ENCODE measurements at regions not wholly inside any gene's neighbourhood (a gene's known extent, or its start where the extent isn't known, plus 50 kb on each side); places are given as distances from the start of the nearest gene placed in this dataset.

- H3K27me3 ChIP-seq (ENCODE audit: control insufficient read depth, insufficient read depth, low read length) = no peaks in the 10 kb centered on the region
- TF ChIP-seq CTCF (IDR thresholded peaks at IDR 0.05; ENCODE audit: insufficient read depth, low read length, poor library complexity, severe bottlenecking) = no peak
- no peak overlapping the region for H3K4me3 ChIP-seq (ENCODE audit: low read depth, low read length)
- DNase-seq (ENCODE audit: low read depth) = no peak
- no peaks in the 10 kb centered on the region for H3K36me3 ChIP-seq (ENCODE audit: control insufficient read depth, insufficient read depth, low read length)
Observed at GRCh38 chr5:125969011-125969813, 454.0 kb upstream of the GRAMD2B start.

DNA sequence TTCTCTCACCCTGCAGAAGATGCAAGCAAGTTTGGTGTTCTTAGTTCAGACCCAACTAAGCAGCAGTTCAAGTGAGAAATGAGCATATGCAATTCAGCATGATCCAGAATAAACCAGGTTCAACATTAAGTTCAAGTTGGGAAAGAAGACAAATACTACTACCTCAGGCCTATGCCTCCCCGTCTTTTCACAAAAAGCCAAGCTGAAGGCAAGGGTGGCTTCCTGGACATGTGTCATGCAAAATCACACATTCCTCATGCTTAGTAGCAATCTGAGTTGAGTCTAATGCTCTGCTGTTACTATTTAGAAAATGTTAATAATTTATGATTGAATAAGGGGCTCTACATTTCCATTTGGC is 453.4 kb upstream of the GRAMD2B start:
- Histone ChIP-seq H3K36me3 (ENCODE audit: control insufficient read depth, insufficient read depth, low read length) (no peaks in the 10 kb centered on the region), H3K27me3 (ENCODE audit: control insufficient read depth, insufficient read depth, low read length) (no peaks in the 10 kb centered on the region), H3K4me3 (ENCODE audit: low read depth, low read length) (no peak overlapping the region)
- no peak for DNase-seq (ENCODE audit: low read depth)
- TF ChIP-seq CTCF (IDR thresholded peaks at IDR 0.05; ENCODE audit: insufficient read depth, low read length, poor library complexity, severe bottlenecking) = no peak

DNA sequence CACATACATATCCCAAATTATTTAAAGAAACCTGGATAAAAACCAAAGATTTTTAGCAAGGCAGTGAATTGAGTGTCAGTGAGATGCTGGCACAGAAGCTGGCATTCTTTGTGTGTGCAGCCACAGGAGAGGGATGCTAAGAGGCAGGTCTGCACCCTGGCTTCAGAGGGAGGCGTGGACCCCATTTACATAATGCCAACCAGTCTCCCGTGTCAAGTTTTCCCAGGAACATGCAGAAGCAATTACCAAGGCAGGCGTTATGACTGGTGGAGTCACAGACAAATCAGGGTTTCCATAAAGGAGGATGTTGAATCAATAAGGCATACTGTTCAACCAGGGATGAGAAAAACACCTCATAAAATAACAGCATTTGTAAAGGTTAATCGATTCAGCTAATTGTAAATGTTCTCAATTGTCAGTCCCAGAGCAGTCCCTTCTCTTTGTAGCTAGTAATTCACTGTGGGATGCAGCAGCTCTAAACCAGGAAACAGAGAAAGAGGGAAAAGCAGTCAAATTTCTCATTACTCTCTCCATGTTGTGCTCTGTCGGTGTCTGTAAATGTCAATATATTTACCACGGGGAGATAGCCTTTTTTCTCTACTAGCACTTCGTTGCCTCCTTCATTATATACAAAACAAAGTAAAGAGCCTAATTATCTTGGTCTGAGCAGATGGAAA is 452.4 kb upstream of the GRAMD2B start:
- no peaks in the 10 kb centered on the region for H3K27me3 ChIP-seq (ENCODE audit: control insufficient read depth, insufficient read depth, low read length)
- no peak overlapping the region for H3K4me3 ChIP-seq (ENCODE audit: low read depth, low read length)
- no peak for DNase-seq (ENCODE audit: low read depth)
- TF ChIP-seq CTCF (IDR thresholded peaks at IDR 0.05; ENCODE audit: insufficient read depth, low read length, poor library complexity, severe bottlenecking) = no peak
- H3K36me3 ChIP-seq (ENCODE audit: control insufficient read depth, insufficient read depth, low read length) = no peaks in the 10 kb centered on the region

DNA sequence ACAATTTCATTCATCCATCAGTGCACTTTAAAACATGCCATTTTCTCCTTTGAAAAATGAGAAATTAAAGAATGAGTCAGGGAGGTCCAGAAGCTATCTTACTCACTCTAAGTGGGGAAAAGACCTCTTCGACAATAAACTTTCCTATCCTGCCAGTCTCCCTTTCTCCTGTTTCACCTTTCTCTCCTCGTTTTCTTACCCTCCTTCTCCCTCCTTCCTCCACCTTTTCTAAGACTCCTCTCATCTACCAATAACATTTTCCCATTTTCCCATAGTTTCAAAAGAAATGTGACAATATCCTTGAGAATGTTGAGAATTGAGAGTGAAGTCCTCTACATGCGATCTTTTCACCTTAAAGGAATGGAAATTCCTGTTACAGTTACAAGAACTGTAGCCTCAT is 450.5 kb upstream of the GRAMD2B start:
- H3K27me3 ChIP-seq (ENCODE audit: control insufficient read depth, insufficient read depth, low read length) = no peaks in the 10 kb centered on the region
- no peak for DNase-seq (ENCODE audit: low read depth)
- TF ChIP-seq CTCF (IDR thresholded peaks at IDR 0.05; ENCODE audit: insufficient read depth, low read length, poor library complexity, severe bottlenecking) = no peak
- H3K36me3 ChIP-seq (ENCODE audit: control insufficient read depth, insufficient read depth, low read length) = no peaks in the 10 kb centered on the region
- H3K4me3 ChIP-seq (ENCODE audit: low read depth, low read length) = no peak overlapping the region

DNA sequence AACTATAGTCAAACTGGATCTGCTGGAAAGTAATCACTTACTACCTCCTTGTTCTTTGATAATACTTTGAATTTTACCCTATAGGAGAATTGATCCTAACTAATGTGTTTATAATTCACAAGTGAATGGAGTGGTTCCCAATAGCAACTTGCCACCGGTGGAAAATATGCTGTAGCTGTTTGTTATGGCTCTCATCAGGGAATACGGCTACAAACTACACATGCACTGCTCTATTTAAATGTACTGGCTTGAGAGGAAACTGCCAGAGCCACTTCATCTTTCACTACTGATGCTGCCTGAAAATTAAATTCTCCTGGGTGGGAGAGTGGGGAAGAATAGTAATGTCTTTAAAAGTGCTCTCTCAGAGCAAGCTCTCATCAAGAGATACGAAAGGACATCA is 448.5 kb upstream of the GRAMD2B start:
- H3K4me3 ChIP-seq (ENCODE audit: low read depth, low read length) = no peak overlapping the region
- H3K36me3 ChIP-seq (ENCODE audit: control insufficient read depth, insufficient read depth, low read length) = no peaks in the 10 kb centered on the region
- DNase-seq (ENCODE audit: low read depth) = no peak
- no peak for TF ChIP-seq CTCF (IDR thresholded peaks at IDR 0.05; ENCODE audit: insufficient read depth, low read length, poor library complexity, severe bottlenecking)
- no peaks in the 10 kb centered on the region for H3K27me3 ChIP-seq (ENCODE audit: control insufficient read depth, insufficient read depth, low read length)

All from kidney epithelial cell (primary cell).